PC-9 (cell line): ENCODE measurements at regions not wholly inside any gene's neighbourhood (a gene's known extent, or its start where the extent isn't known, plus 50 kb on each side); places are given as distances from the start of the nearest gene placed in this dataset.

ENCODE experiments used
- BruUV-seq: library from RNA; stranded (reverse); fragments of 400-500 nt; replicated peaks from 2 replicates; lab custom pipeline; 2021; lab: Mats Ljungman, UMichigan
- CTCF ChIA-PET: fragments of 300-600 bp; sonication (Branson Sonifier 250); formaldehyde crosslinking; loops from one replicate; lab custom pipeline; 2022; ENCODE audit warnings: antibody characterized with exemption; lab: Charles Lee
- POLR2A ChIA-PET: fragments of 300-600 bp; sonication (Branson Sonifier 250); formaldehyde crosslinking; loops from one replicate; lab custom pipeline; 2022; ENCODE audit warnings: antibody characterized with exemption; ENCODE audit not compliant: unreplicated experiment; lab: Charles Lee
- DNase-seq, 2 experiments: peaks; one replicate each; pipeline versions ENCODE4 v3.0.0 to v3.0.0-alpha.2; 2015 to 2022; ENCODE audit warnings: mixed read lengths in 1 of 2
- H2AFZ ChIP-seq: fragments of 200-600 bp; sonication (generic); 2 replicates; pipeline ENCODE4 v1.8.1; 2017; ENCODE audit warnings: antibody characterized with exemption
- H3F3A ChIP-seq: fragments of 200-600 bp; sonication (generic); 2 replicates; pipeline ENCODE4 v1.8.1; 2017; ENCODE audit warnings: antibody characterized with exemption, mild to moderate bottlenecking, low read depth; ENCODE audit not compliant: insufficient read depth
- H3K27ac ChIP-seq: fragments of 200-600 bp; sonication (generic); 2 replicates; pipeline ENCODE4 v1.6.1; 2016; ENCODE audit warnings: mixed run types
- H3K27me3 ChIP-seq: fragments of 200-600 bp; sonication (generic); 2 replicates; pipeline ENCODE4 v1.6.1; 2016; ENCODE audit warnings: low read depth, mixed run types; ENCODE audit not compliant: insufficient read depth
- H3K36me3 ChIP-seq: fragments of 200-600 bp; sonication (generic); 2 replicates; pipeline ENCODE4 v1.6.1; 2016; ENCODE audit warnings: low read depth, mixed run types
- H3K4me1 ChIP-seq: fragments of 200-600 bp; sonication (generic); replicated peaks from 2 replicates; pipeline ENCODE4 v1.6.1; 2016; ENCODE audit warnings: mixed run types; ENCODE audit not compliant: insufficient read depth
- H3K4me2 ChIP-seq: fragments of 200-600 bp; sonication (generic); 2 replicates; pipeline ENCODE4 v1.6.1; 2017; ENCODE audit warnings: mixed run types
- H3K4me3 ChIP-seq: fragments of 200-600 bp; sonication (generic); 2 replicates; pipeline ENCODE4 v1.6.1; 2016; ENCODE audit warnings: mixed run types
- H3K79me2 ChIP-seq: fragments of 200-600 bp; sonication (generic); 2 replicates; pipeline ENCODE4 v1.6.1; 2017; ENCODE audit warnings: low read depth, mixed run types
- H3K9me2 ChIP-seq: fragments of 200-600 bp; sonication (generic); 2 replicates; pipeline ENCODE4 v1.8.1; 2017; ENCODE audit warnings: mild to moderate bottlenecking; ENCODE audit not compliant: insufficient read depth
- H3K9me3 ChIP-seq: fragments of 200-600 bp; sonication (generic); 2 replicates; pipeline ENCODE4 v1.8.1; 2016; ENCODE audit warnings: low read depth; ENCODE audit not compliant: insufficient read depth
- H4K20me1 ChIP-seq: fragments of 200-600 bp; sonication (generic); 2 replicates; pipeline ENCODE4 v1.8.1; 2017; ENCODE audit not compliant: insufficient read depth
- EZH2 ChIP-seq: fragments of 200-600 bp; sonication (generic); IDR thresholded peaks from 2 replicates; pipeline ENCODE4 v1.8.0; 2017; ENCODE audit warnings: antibody characterized with exemption, low read depth
- intact Hi-C: fragments of 100-400 bp; cut with micrococcal nuclease; formaldehyde crosslinking; loops from one replicate; pipeline ENCODE4 v1.10.0; 2022; ENCODE audit not compliant: unreplicated experiment
- TF ChIP-seq, protein P1 (sequence below): fragments of 200-600 bp; sonication (generic); conservative IDR thresholded peaks from 2 replicates; pipeline ENCODE4 v1.6.1; 2017; ENCODE audit warnings: mixed run types, antibody characterized with exemption, mild to moderate bottlenecking, moderate library complexity

DNA sequence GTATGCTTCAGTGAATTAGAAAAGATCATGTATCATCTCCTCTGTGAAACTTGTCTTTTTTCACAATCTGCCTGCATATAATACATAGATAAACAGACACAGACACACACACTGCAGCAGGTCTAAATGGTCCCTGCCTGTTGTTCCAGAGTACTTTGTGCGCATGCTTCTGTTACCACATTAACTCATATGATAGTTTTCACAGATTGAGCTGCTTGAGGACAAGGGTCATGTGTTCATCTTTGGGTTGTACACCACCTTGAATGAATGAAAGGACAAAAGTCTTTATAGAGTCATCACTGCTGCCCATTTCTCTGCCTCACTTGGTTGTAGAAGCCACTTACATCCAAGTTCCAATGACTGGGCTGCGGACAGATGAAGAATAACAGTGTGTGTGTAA is 72.7 kb upstream of the GLS start:
- intact Hi-C loops = loop anchor here (10.0 kb wide), 2 partner anchors 293 to 723 kb away; no protein-coding TSS in a partner anchor
- H3K27ac ChIP-seq = no peak overlapping the region
- no TSS peak for BruUV-seq
- H3K4me1 ChIP-seq = no peaks in the 10 kb centered on the region
- H3K4me3 ChIP-seq = no peak overlapping the region
- H3K79me2 ChIP-seq = no peaks in the 10 kb centered on the region
- H3K9me3 ChIP-seq = no peaks in the 10 kb centered on the region
- ChIA-PET POLR2A (no interaction called here), CTCF (no interaction called here)
- TF ChIP-seq, protein P1, sequence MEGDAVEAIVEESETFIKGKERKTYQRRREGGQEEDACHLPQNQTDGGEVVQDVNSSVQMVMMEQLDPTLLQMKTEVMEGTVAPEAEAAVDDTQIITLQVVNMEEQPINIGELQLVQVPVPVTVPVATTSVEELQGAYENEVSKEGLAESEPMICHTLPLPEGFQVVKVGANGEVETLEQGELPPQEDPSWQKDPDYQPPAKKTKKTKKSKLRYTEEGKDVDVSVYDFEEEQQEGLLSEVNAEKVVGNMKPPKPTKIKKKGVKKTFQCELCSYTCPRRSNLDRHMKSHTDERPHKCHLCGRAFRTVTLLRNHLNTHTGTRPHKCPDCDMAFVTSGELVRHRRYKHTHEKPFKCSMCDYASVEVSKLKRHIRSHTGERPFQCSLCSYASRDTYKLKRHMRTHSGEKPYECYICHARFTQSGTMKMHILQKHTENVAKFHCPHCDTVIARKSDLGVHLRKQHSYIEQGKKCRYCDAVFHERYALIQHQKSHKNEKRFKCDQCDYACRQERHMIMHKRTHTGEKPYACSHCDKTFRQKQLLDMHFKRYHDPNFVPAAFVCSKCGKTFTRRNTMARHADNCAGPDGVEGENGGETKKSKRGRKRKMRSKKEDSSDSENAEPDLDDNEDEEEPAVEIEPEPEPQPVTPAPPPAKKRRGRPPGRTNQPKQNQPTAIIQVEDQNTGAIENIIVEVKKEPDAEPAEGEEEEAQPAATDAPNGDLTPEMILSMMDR = no peak
- no peak for TF ChIP-seq EZH2
- H2AFZ ChIP-seq = no peak overlapping the region
- no peak for DNase-seq
- no peaks in the 10 kb centered on the region for H3K27me3 ChIP-seq
- H3K4me2 ChIP-seq = no peak overlapping the region
- H3K9me2 ChIP-seq = no peaks in the 10 kb centered on the region
- no peaks in the 10 kb centered on the region for H3K36me3 ChIP-seq
- H3F3A ChIP-seq = no peaks in the 10 kb centered on the region
- H4K20me1 ChIP-seq = no peaks in the 10 kb centered on the region

DNA sequence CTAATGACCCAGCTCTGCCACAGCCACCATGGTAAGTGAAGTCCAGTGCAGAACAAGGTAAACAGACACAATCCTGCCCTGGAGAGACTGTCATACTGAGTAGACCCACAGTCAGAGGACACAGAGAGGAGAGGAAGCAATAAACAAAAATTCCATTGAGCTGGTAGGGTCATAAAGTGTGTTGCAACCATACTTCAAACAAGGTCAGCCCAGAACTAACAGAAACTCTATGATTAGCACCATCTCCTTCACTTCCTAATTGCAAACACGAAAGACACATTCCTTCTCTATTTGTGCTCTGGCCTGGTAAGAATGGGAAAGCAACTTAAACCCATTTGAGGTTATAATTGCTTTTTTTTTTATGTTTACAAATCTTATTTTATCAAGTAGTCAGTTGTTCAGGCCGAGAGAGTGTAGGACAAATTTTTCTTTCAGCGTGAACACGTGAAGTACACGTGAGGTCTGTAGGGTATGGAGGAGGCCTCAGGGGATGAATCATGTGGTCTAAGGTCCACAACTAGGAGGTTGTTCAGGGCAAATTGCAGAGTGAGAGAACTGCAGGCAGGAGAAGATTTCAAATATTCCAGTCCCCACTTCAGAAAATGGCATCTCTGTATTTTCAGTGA is 71.4 kb upstream of the GLS start:
- H3K4me1 ChIP-seq = no peaks in the 10 kb centered on the region
- H3K27ac ChIP-seq = no peak overlapping the region
- no peak for DNase-seq
- TF ChIP-seq, protein P1 = no peak
- TF ChIP-seq EZH2 = no peak
- H3K9me3 ChIP-seq = no peaks in the 10 kb centered on the region
- no TSS peak for BruUV-seq
- no peaks in the 10 kb centered on the region for H3K79me2 ChIP-seq
- H3K36me3 ChIP-seq = no peaks in the 10 kb centered on the region
- ChIA-PET CTCF (no interaction called here), POLR2A (no interaction called here)
- no peaks in the 10 kb centered on the region for H3K9me2 ChIP-seq
- no peaks in the 10 kb centered on the region for H4K20me1 ChIP-seq
- no peak overlapping the region for H3K4me3 ChIP-seq
- no peaks in the 10 kb centered on the region for H3K27me3 ChIP-seq
- no peaks in the 10 kb centered on the region for H3F3A ChIP-seq
- no peak overlapping the region for H2AFZ ChIP-seq
- H3K4me2 ChIP-seq = no peak overlapping the region
- intact Hi-C loops = loop anchor here (10.0 kb wide), 2 partner anchors 294 to 724 kb away; no protein-coding TSS in a partner anchor

DNA sequence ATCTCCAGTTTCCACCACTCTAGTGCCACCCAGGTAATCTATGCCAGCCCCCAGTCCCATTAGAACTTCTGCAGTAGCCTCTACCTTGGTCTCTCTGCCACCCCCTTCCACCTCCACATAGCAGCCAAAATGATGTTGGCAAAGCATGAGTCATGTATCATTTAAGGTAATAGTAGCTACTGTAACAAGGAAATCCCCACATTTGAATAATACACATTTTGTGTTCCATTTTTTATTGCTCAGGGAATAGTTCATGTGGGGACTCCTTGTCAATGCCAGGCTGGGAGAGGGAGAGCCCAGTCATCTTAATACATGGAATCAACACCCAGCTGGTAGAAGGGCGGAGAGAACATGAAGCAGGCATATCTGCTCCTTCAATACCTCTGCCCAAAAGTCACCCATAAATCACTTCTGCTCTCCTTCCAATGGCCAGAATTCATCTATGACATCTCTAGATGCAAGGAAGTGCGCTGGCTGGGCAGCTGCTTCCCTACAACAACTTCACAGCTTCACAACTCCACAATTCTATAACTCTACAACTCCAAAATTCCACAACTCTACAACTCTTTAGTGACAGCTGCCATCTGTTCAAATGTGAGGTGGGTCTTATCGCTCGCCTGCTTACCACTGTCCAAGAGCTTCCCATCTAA is 70.6 kb upstream of the GLS start:
- no peaks in the 10 kb centered on the region for H3K9me2 ChIP-seq
- no peaks in the 10 kb centered on the region for H3K79me2 ChIP-seq
- H3K4me3 ChIP-seq = no peak overlapping the region
- TF ChIP-seq, protein P1 = no peak
- TF ChIP-seq EZH2 = no peak
- ChIA-PET CTCF (no interaction called here), POLR2A (no interaction called here)
- no peaks in the 10 kb centered on the region for H3F3A ChIP-seq
- H3K9me3 ChIP-seq = no peaks in the 10 kb centered on the region
- H2AFZ ChIP-seq = no peak overlapping the region
- BruUV-seq = no TSS peak
- DNase-seq = no peak
- H3K27ac ChIP-seq = no peak overlapping the region
- no peaks in the 10 kb centered on the region for H3K36me3 ChIP-seq
- H3K27me3 ChIP-seq = no peaks in the 10 kb centered on the region
- no peaks in the 10 kb centered on the region for H4K20me1 ChIP-seq
- intact Hi-C loops = loop anchor here (10.0 kb wide), 2 partner anchors 295 to 725 kb away; no protein-coding TSS in a partner anchor
- H3K4me1 ChIP-seq = no peaks in the 10 kb centered on the region
- H3K4me2 ChIP-seq = no peak overlapping the region
